ENCODE measurements at regions not wholly inside any gene's neighbourhood (a gene's known extent, or its start where the extent isn't known, plus 50 kb on each side); places are given as distances from the start of the nearest gene placed in this dataset.
A peak's percentile ranks its signal among the peaks of the same experiment; 100 is the strongest.

GRCh38 chr6:45717027-45717426 lies 298.6 kb downstream of the CLIC5 start:
- Histone ChIP-seq H3K9me2 (ENCODE audit: low read depth, low read length) (no peaks in the 10 kb centered on the region), H3K4me2 (ENCODE audit: low read length) (no peak overlapping the region), H4K20me1 (ENCODE audit: insufficient read depth, low read length) (no peaks in the 10 kb centered on the region), H3K27me3 (ENCODE audit: insufficient read depth, low read length) (0 out of 2 replicates have a peak, but pooled peaks cover 5% of the 10 kb centered on the region), H2AFZ (ENCODE audit: low read length) (no peak overlapping the region), H3K79me2 (ENCODE audit: insufficient read depth, low read length) (no peaks in the 10 kb centered on the region), H3K36me3 (ENCODE audit: insufficient read depth, low read length) (no peaks in the 10 kb centered on the region), H3K4me1 (ENCODE audit: insufficient read depth, low read length, severe bottlenecking) (no peaks in the 10 kb centered on the region), H3F3A (ENCODE audit: insufficient read depth, low read length) (no peaks in the 10 kb centered on the region), H3K9ac (ENCODE audit: low read length) (no peak overlapping the region), H3K9me3 (ENCODE audit: low read length) (no peaks in the 10 kb centered on the region), H3K4me3 (ENCODE audit: low read depth, low read length, poor library complexity, severe bottlenecking) (no peak overlapping the region), H3K27ac (ENCODE audit: low read depth, low read length, poor library complexity, severe bottlenecking) (no peak overlapping the region)
- TF ChIP-seq EZH2 (IDR thresholded peaks at IDR 0.05; ENCODE audit: borderline replicate concordance, low read length): no peak
- TF ChIP-seq, protein P1, sequence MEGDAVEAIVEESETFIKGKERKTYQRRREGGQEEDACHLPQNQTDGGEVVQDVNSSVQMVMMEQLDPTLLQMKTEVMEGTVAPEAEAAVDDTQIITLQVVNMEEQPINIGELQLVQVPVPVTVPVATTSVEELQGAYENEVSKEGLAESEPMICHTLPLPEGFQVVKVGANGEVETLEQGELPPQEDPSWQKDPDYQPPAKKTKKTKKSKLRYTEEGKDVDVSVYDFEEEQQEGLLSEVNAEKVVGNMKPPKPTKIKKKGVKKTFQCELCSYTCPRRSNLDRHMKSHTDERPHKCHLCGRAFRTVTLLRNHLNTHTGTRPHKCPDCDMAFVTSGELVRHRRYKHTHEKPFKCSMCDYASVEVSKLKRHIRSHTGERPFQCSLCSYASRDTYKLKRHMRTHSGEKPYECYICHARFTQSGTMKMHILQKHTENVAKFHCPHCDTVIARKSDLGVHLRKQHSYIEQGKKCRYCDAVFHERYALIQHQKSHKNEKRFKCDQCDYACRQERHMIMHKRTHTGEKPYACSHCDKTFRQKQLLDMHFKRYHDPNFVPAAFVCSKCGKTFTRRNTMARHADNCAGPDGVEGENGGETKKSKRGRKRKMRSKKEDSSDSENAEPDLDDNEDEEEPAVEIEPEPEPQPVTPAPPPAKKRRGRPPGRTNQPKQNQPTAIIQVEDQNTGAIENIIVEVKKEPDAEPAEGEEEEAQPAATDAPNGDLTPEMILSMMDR (IDR thresholded peaks at IDR 0.05; ENCODE audit: low read length): no peak

GRCh38 chr6:45715508-45715803 lies 300.2 kb downstream of the CLIC5 start:
- Histone ChIP-seq H3K4me2 (ENCODE audit: low read length) (no peak overlapping the region), H3F3A (ENCODE audit: insufficient read depth, low read length) (no peaks in the 10 kb centered on the region), H3K4me1 (ENCODE audit: insufficient read depth, low read length, severe bottlenecking) (no peaks in the 10 kb centered on the region), H3K9me2 (ENCODE audit: low read depth, low read length) (no peaks in the 10 kb centered on the region), H3K9me3 (ENCODE audit: low read length) (no peaks in the 10 kb centered on the region), H3K79me2 (ENCODE audit: insufficient read depth, low read length) (no peaks in the 10 kb centered on the region), H4K20me1 (ENCODE audit: insufficient read depth, low read length) (no peaks in the 10 kb centered on the region), H2AFZ (ENCODE audit: low read length) (no peak overlapping the region), H3K9ac (ENCODE audit: low read length) (no peak overlapping the region), H3K27me3 (ENCODE audit: insufficient read depth, low read length) (0 out of 2 replicates have a peak, but pooled peaks cover 5% of the 10 kb centered on the region), H3K4me3 (ENCODE audit: low read depth, low read length, poor library complexity, severe bottlenecking) (no peak overlapping the region), H3K36me3 (ENCODE audit: insufficient read depth, low read length) (no peaks in the 10 kb centered on the region), H3K27ac (ENCODE audit: low read depth, low read length, poor library complexity, severe bottlenecking) (no peak overlapping the region)
- no peak for TF ChIP-seq EZH2 (IDR thresholded peaks at IDR 0.05; ENCODE audit: borderline replicate concordance, low read length)
- TF ChIP-seq, protein P1 (IDR thresholded peaks at IDR 0.05; ENCODE audit: low read length): no peak

GRCh38 chr6:45714741-45715507 lies 300.7 kb downstream of the CLIC5 start:
- H3K4me2 ChIP-seq (ENCODE audit: low read length): no peak overlapping the region
- H2AFZ ChIP-seq (ENCODE audit: low read length): no peak overlapping the region
- no peaks in the 10 kb centered on the region for H3K79me2 ChIP-seq (ENCODE audit: insufficient read depth, low read length)
- no peaks in the 10 kb centered on the region for H3K4me1 ChIP-seq (ENCODE audit: insufficient read depth, low read length, severe bottlenecking)
- H3K36me3 ChIP-seq (ENCODE audit: insufficient read depth, low read length): no peaks in the 10 kb centered on the region
- no peaks in the 10 kb centered on the region for H3K9me2 ChIP-seq (ENCODE audit: low read depth, low read length)
- no peaks in the 10 kb centered on the region for H3F3A ChIP-seq (ENCODE audit: insufficient read depth, low read length)
- H3K27ac ChIP-seq (ENCODE audit: low read depth, low read length, poor library complexity, severe bottlenecking): no peak overlapping the region
- H3K27me3 ChIP-seq (ENCODE audit: insufficient read depth, low read length): 0 out of 2 replicates have a peak, but pooled peaks cover 5% of the 10 kb centered on the region
- no peak overlapping the region for H3K4me3 ChIP-seq (ENCODE audit: low read depth, low read length, poor library complexity, severe bottlenecking)
- no peak overlapping the region for H3K9ac ChIP-seq (ENCODE audit: low read length)
- H3K9me3 ChIP-seq (ENCODE audit: low read length): no peaks in the 10 kb centered on the region
- no peaks in the 10 kb centered on the region for H4K20me1 ChIP-seq (ENCODE audit: insufficient read depth, low read length)
- no peak for TF ChIP-seq EZH2 (IDR thresholded peaks at IDR 0.05; ENCODE audit: borderline replicate concordance, low read length)
- TF ChIP-seq, protein P1 (IDR thresholded peaks at IDR 0.05; ENCODE audit: low read length): peak; percentile 69
